Transverse colon (tissue), 4 donors: ENCODE measurements at regions not wholly inside any gene's neighbourhood (a gene's known extent, or its start where the extent isn't known, plus 50 kb on each side); places are given as distances from the start of the nearest gene placed in this dataset.

ENCODE experiments used
- DNase-seq: peaks from one replicate; pipeline ENCODE4 v3.0.0-alpha.2; 2019
- H3K27ac ChIP-seq, 4 donors: fragments of 200-600 bp; sonication (generic); 2 replicates each; pipeline ENCODE4 v1.5.1; 2016 to 2018; ENCODE audit warnings: inconsistent platforms in 4 of 4
- H3K27me3 ChIP-seq: fragments of 200-600 bp; sonication (generic); 2 replicates; pipeline ENCODE4 v1.5.1; 2017; ENCODE audit warnings: inconsistent platforms
- H3K36me3 ChIP-seq, 4 donors: fragments of 200-600 bp; sonication (generic); 2 replicates each; pipeline ENCODE4 v1.5.1; 2017 to 2019; ENCODE audit warnings: inconsistent platforms in 4 of 4
- H3K4me1 ChIP-seq, 4 donors: fragments of 200-600 bp; sonication (generic); 2 replicates each; pipeline ENCODE4 v1.5.1; 2017 to 2020; ENCODE audit warnings: inconsistent platforms in 4 of 4
- H3K4me3 ChIP-seq, 4 donors: fragments of 200-600 bp; sonication (generic); 1 replicate in 1 of 4; 2 replicates in 3 of 4; pipeline versions ENCODE4 v1.5.1 to v1.6.1; 2017 to 2019; ENCODE audit warnings: inconsistent platforms in 4 of 4
- H3K9me3 ChIP-seq, 2 donors: fragments of 200-600 bp; sonication (generic); 2 replicates each; pipeline ENCODE4 v1.5.1; 2017 to 2019; ENCODE audit warnings: inconsistent platforms in 2 of 2
- EP300 ChIP-seq: sonication (generic); formaldehyde crosslinking; IDR thresholded peaks from one replicate; pipeline ENCODE4 v1.6.1; 2017; ENCODE audit warnings: antibody characterized with exemption, low read depth
- POLR2A ChIP-seq: fragments of 450-650 bp; IDR thresholded peaks from one replicate; pipeline ENCODE4 v1.6.1; 2016; ENCODE audit warnings: antibody characterized with exemption, mild to moderate bottlenecking, moderate library complexity
- POLR2AphosphoS5 ChIP-seq, 3 donors: sonication (generic); formaldehyde crosslinking; IDR thresholded peaks; one replicate each; pipeline ENCODE4 v1.6.1; 2016; ENCODE audit warnings: antibody characterized with exemption in 3 of 3
- WGBS, 2 donors: methylation state at CpG; one replicate each; pipeline ENCODE4 v1.1.5; 2018; ENCODE audit warnings: low coverage in 1 of 2; 5-methylcytosine and 5-hydroxymethylcytosine counted together
- in situ Hi-C, 4 donors: fragments of 200-750 bp; cut with MboI; loops; one replicate each; pipeline versions ENCODE4 v1.15.0 to v1.15.1; 2017; ENCODE audit warnings: low sequenced_read_pairs in 3 of 4, low pct_ligation_motif_present in 1 of 4, low pct_unique_long_range_greater_than_20kb in 1 of 4
- intact Hi-C: fragments of 100-400 bp; cut with DNase I; formaldehyde crosslinking; loops from one replicate; pipeline ENCODE4 v1.15.1; 2023; ENCODE audit warnings: low total_unique reads
- TF ChIP-seq, protein P1 (sequence below), 5 experiments: fragments of 200-600 bp in 3 of 5; fragments of 450-650 bp in 2 of 5; sonication (generic) in 3 of 5; IDR thresholded peaks; 1 replicate in 2 of 5; 2 replicates in 3 of 5; pipeline ENCODE4 v1.5.1; 2016 to 2017; ENCODE audit warnings: antibody characterized with exemption in 5 of 5, inconsistent platforms in 3 of 5, mild to moderate bottlenecking in 2 of 5, moderate library complexity in 1 of 5

DNA sequence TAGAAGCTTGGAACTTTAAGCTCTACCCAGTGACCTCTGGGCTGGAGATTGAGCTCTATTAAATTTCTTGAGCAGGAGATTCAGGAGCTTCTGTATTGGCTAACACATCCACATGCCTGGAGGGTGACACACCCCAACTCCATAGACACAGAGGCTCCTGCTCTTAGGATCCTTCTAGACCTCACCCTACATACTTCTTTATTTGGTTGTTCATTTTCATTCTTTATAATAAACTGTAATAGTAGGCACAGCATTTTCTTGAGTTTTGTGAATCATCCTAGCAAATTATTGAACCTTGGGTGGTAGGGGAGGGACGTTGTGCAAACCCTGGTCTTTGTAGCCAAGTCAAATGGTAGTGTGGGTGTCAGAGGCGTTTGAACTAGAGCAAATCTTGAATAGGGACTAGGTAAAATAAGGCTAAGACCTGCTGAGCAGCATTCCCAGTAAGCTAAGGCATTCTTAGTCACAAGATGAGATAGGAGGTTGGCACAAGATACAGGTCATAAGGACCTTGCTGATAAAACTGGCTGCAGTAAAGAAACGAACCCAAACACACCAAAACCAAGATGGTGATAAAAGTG lies 323.8 kb upstream of the GALNT5 start:
- 40% methylated on average over 3 of the region's 3 CpGs; no CpG with 5 or more reads in 1 of the 2 donors for WGBS, 2 donors
- no peaks in the 10 kb centered on the region for H3K27me3 ChIP-seq
- no peaks in the 10 kb centered on the region for H3K9me3 ChIP-seq
- H3K36me3 ChIP-seq = no peaks in the 10 kb centered on the region
- DNase-seq = no peak
- no peak overlapping the region for H3K4me3 ChIP-seq
- TF ChIP-seq, protein P1, sequence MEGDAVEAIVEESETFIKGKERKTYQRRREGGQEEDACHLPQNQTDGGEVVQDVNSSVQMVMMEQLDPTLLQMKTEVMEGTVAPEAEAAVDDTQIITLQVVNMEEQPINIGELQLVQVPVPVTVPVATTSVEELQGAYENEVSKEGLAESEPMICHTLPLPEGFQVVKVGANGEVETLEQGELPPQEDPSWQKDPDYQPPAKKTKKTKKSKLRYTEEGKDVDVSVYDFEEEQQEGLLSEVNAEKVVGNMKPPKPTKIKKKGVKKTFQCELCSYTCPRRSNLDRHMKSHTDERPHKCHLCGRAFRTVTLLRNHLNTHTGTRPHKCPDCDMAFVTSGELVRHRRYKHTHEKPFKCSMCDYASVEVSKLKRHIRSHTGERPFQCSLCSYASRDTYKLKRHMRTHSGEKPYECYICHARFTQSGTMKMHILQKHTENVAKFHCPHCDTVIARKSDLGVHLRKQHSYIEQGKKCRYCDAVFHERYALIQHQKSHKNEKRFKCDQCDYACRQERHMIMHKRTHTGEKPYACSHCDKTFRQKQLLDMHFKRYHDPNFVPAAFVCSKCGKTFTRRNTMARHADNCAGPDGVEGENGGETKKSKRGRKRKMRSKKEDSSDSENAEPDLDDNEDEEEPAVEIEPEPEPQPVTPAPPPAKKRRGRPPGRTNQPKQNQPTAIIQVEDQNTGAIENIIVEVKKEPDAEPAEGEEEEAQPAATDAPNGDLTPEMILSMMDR (IDR thresholded peaks at IDR 0.05) = no peak
- no peak for TF ChIP-seq POLR2A
- TF ChIP-seq POLR2AphosphoS5 (IDR thresholded peaks at IDR 0.05) = no peak
- TF ChIP-seq EP300 = no peak
- H3K4me1 ChIP-seq = no peaks in the 10 kb centered on the region
- in situ Hi-C loops (no loop called here), intact Hi-C loops (no loop called here)
- no peak overlapping the region for H3K27ac ChIP-seq

DNA sequence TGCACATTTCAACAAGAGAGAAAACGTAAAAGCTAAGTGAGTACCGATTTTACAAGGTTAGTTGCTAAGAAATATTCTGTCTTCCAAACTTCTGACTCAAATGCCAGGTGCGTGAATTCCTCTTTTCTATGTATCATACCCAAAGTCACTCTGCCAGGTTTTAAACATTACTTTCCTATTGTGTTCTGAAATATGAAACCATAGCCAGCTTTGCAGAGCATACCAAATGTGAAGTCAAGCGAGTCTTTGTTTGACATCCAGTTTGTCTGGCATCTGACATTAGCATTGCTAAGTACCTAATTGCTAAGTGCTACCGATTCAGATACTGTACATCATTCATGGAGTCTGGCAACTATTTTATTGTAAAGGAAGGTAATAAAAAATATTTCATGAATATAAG lies 321.9 kb upstream of the GALNT5 start:
- in situ Hi-C loops (no loop called here), intact Hi-C loops (no loop called here)
- Histone ChIP-seq H3K9me3 (no peaks in the 10 kb centered on the region), H3K27me3 (no peaks in the 10 kb centered on the region), H3K36me3 (no peaks in the 10 kb centered on the region), H3K4me3 (no peak overlapping the region), H3K27ac (no peak overlapping the region), H3K4me1 (no peaks in the 10 kb centered on the region)
- 76 to 80% methylated on average over 5 of the region's 5 CpGs for WGBS, 2 donors
- TF ChIP-seq EP300 (no peak), POLR2AphosphoS5 (IDR thresholded peaks at IDR 0.05) (no peak), POLR2A (no peak)
- TF ChIP-seq, protein P1 (IDR thresholded peaks at IDR 0.05) = no peak
- no peak for DNase-seq

DNA sequence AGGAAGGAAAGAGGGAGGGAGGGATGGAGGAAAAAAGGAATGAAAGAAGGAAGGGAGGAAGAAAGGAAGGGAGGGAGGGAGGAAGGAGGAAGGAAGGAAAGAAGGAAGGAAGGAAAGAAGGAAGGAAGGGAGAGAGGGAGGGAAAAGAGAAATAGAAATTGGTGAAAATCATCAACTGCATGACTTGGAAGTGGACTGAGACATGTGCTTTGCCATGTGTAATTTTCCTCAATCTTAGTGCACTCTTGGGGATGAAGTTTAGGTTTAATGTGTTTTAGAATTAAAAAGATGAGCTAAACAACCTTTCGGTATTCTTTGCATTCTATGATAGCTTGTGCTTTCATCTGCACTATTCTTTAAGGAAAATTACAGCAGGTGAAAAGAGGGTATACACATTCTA lies 320.1 kb upstream of the GALNT5 start:
- Histone ChIP-seq H3K9me3 (no peaks in the 10 kb centered on the region), H3K4me1 (no peaks in the 10 kb centered on the region), H3K36me3 (no peaks in the 10 kb centered on the region), H3K4me3 (no peak overlapping the region), H3K27me3 (no peaks in the 10 kb centered on the region), H3K27ac (no peak overlapping the region)
- WGBS, 2 donors = 60 to 100% methylated on average over 1 of the region's 1 CpG
- in situ Hi-C loops = no loop called here
- DNase-seq = no peak
- TF ChIP-seq POLR2A (no peak), POLR2AphosphoS5 (IDR thresholded peaks at IDR 0.05) (no peak), EP300 (no peak)
- TF ChIP-seq, protein P1 (IDR thresholded peaks at IDR 0.05) = no peak
- intact Hi-C loops = no loop called here

DNA sequence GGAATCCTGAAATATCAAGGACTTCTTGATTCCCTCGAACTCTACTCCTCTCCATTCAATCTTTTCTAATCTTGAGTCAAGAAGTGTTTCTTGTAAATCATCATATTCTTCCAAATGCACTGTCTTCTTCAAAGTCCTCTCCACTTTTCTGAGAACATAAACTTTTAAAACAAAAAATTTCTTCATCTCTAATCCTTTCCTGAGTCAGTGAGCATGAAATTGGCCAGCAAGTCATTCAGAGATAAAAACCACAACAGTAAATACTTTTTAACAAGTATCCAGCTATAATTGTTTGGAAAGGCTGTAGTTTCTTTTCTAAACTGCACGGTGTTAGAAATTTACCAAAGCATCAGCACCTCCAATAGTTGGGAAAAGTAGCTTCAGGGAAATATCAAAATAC lies 312.6 kb upstream of the GALNT5 start:
- intact Hi-C loops (no loop called here), in situ Hi-C loops (no loop called here)
- TF ChIP-seq, protein P1 (IDR thresholded peaks at IDR 0.05) = no peak
- TF ChIP-seq EP300 = no peak
- Histone ChIP-seq H3K27ac (no peak overlapping the region), H3K36me3 (no peaks in the 10 kb centered on the region), H3K4me1 (no peaks in the 10 kb centered on the region), H3K4me3 (no peak overlapping the region), H3K27me3 (no peaks in the 10 kb centered on the region), H3K9me3 (no peaks in the 10 kb centered on the region)
- WGBS, 2 donors = 66 to 83% methylated on average over 2 of the region's 2 CpGs
- no peak for DNase-seq
